ENCODE measurements at regions not wholly inside any gene's neighbourhood (a gene's known extent, or its start where the extent isn't known, plus 50 kb on each side); places are given as distances from the start of the nearest gene placed in this dataset.
"Not testable (repeated sequence)": the region's sequence is repeated elsewhere in the genome, so short reads cannot be mapped to it uniquely, and the experiment has no call there.

DNA sequence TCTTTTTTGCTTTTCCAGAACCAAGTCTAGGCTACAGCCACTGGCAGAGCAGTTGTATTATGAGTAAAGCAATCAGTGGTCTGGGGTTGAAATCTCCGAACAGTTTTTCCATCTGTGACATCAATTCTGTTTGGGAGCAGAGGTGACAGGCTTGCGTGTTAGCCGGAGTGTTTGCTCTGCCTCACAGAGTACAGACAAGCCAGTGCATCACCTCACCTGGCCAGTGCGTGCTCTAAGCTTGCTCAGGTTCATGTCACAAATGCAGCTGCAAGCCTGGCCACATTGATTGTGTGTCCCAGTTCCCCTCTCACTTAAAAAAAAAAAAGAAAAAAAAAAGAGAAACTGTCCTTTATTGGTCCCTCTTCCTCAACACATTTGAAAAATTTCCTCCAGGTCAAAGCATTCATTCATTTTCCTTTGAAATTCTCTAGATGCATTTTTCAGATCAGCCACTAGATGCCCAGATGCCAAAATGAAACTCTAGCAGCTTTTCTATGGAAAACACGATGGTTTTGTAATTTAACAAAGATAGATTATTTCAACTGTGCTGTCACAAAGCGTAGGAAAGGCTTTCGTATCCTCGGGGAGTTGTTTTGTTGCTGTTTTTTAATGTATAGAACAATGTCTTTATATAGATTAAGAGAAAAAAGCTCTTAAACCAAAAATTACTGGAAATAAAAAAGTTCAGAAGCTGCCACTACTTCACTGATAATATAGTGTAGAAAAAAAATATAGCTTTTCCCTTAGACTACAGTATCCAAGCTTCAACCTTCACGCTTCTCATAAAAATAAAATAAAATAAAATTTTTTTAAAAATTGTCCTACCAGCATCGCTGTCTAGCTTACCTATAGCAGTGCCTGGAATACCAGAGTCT is 585.5 kb downstream of the TLE1 start:
- DNase-seq, result no peak

DNA sequence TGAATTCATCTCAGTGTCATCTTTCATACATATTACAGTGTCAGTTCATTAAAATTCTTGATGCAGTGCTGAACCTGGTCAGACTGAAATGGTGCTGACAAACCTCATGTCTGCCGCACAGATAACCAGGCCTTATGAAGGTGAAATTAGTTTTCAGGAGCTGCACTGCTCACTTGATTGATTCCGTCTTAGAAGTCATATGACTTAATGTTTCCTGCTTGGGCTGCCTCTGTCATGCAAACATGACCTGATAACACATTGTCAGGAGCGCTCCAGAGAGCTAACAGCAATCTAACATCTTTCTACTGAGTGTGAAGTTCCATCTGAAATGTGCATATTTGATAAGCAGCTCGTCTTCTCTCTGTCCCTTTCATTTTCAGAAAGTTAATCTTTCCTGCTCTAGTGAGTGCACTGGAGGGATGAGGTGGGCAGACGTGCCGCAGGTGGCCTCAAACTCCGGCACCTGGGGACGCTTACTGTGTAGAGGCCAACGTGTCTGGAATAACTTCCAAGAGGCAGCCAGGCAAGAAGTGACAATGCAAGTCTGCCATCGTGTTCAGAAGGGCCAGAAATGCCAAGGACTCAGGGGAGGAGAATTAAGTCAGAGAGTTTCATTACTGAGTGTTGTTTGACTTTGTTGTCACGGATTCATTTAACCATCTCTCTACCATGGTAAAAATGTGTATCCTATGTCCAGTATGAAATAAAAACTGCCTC is 592.1 kb downstream of the TLE1 start:
- no peak for DNase-seq

DNA sequence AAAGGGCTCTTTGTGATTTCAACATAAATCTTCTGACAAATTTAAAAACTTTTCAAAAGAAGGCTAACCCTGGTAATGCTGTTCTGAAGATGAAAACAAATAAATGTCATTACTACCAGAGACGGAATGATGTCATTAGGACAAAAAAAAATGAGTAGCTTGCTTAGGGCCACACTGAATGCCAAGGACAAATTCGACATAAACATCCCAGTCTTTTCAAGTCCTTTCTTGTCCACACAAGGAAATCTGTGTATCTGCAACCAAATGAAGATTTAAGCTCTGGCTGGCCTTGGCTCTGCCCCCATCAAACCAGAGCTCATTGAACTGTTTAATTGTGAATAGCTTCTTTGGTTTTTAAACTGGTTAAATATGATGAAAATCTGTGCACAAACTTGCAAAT is 592.7 kb downstream of the TLE1 start:
- DNase-seq, result no peak

DNA sequence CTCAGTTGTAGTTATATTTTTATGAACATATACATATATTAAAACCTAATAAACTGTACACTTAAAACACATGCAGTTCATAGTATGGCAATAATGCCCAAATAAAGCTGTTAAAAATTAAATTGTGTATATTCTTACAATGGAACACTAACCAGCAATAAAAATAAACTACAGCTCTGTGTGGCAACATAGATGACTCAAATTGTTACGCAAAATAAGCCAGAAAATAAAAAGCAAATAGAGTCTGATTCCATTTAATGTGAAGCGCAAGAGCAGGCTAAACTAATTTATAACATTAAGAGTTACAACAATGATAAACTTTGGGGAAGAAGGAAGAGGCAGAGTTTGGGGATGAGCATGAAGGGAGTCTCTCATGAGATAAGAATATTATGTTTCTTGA is 597.3 kb downstream of the TLE1 start:
- DNase-seq, result no peak

DNA sequence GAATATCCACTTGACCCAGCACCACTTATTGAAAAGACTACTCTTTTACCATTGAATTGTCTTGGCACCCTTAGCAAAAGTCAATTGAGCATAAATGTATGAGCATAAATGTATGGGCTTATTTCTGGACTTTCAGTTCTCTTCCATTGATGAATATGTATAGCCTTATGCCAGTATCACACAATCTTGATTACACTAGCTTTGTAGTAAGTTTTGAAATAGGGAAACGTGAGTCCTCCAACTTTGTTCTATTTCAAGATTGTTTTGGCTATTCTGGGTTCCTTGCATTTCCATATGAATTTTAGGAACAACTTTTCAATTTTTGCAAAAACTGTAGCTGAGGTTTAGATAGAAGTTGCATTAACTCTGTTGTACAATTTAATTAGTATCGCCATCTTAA is 601.0 kb downstream of the TLE1 start:
- DNase-seq, result no peak

DNA sequence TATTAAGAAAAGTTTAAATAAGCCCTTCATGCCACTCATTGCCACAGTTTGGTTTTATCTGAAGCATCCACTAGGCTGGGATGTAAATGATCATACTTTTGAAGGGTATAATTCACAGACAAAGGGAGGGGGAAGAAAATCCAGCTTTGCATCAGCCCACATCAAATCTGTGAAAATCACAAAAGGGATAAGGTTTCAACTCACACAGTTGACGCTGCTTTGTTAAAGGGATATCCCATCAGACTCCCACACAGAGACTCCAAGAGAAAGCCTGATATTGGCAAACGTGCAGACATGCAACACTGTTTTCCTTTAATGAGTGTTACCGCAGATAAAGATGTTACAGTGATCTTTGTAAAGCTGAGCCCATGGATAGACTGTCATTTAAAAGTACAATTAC is 602.9 kb downstream of the TLE1 start:
- DNase-seq, result no peak

DNA sequence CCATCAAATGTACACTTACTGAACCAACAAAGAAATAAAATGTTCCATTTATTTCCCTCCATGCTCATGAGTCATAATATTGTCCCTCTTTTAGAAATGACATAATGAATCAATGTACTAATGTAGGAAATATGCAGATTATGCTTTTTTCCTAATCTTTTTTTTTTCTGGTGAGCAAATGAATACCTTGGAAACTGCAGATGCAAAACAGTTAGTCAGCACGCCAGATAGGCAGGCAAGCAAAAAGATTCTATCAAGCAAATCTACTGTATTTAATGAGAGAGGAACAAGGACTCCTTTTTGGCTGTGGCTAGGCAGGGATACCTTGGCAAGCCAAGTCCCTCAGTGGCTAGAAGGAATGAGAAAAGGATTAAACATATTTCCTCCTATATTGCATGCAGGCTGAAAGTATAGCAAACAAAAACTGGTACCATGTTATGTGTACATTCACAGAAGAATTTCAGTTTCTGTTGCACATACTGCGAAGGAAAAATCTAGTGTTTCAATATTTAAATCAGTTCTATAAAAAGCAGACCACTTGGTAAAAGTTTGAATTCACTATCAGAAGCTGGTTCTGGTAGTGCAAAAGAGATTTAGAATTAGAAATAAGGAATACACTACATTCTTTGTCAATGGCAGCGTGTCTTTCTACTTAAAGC is 605.4 kb downstream of the TLE1 start:
- DNase-seq, result no peak

DNA sequence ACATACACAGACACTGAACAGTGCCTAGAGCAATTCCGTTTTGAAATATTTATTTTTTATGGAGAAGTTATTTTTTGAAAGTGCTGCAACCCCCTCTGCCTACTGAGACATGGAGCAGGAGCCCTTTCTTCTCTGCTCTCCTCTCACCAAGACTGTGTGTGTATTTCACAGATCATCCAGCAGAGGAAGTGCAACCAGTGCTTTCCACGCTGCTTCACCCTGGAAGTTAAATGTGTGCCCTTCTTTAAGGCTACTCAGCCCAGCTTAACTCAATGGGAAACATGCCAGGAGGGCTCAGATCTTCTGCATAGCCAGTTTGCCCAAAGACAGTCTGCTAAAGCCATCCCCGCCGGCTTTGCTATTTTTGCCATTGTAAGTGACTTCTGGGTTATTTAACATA is 606.3 kb downstream of the TLE1 start:
- no peak for DNase-seq

DNA sequence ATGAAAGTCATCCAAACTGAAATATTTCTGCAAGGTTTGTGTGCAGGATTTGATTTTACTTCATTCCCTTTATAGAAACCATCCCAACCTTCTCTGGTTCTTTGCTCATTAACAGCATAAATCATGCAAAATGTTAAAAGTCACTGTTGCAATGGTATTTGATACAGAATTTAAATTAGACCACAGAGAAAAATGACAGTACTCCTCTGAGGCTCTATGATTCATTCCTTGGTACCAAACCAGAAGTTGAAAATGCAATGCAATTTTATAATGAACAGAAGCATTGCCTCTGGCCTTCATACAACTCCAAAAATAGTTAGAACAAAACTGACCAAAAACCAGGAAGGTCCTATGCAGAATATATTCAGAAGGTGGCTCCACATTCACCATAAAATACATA is 607.1 kb downstream of the TLE1 start:
- no peak for DNase-seq

DNA sequence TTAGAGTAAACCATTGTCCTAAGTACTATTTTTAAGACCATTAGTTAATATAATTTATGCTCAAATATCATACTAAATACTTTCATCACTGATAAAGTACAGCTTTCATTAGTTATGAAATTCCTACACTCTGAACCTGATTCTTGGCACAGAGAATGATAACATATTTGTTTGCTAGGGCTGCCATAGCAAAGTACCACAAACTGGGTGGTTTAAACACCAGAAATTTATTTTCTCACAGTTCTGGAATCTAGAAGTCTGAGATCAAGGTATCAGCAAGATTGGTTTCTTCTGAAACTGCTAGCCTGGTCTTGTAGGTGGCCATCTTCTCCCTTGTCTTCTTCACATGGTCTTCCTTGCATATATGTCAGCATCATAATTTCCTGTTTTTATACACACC is 608.4 kb downstream of the TLE1 start:
- DNase-seq, result no peak

DNA sequence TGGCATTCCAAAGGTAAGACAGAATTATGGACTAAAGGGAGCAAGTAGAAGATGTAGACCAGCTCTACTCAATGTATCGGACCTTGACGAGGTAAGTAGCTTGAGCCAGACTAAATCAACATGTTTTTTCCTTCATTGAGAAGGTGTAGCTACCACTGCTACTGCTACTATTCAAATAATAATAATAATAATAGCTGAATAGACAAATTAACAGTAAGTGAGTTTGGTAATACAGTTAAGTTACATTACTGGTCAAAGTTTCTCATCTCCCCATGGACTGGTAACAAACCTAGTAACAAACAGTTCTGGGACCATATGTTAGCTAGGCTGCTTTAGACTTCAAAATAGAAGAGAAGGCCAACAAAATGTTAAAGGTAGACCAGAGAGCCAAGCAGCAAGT is 609.2 kb downstream of the TLE1 start:
- DNase-seq, result no peak

DNA sequence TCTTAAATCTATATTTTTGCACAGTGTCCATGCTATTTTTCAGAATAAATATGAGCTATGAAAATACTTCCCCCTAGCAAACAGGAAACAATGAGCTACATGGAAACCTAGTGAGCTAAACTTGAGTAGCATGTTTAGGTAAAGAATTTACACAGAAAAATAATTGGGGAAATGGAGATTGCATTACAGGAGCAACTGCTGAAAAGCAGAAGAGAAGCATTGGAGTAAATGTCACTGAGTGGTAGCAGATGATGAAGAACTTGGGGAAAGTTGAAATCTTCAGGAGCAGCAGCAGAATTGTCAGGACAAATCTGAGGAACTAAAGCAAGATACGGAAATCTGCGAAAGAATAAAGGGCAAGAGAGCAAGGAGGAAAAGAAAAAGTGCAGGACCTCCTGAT is 610.3 kb downstream of the TLE1 start:
- no peak for DNase-seq

DNA sequence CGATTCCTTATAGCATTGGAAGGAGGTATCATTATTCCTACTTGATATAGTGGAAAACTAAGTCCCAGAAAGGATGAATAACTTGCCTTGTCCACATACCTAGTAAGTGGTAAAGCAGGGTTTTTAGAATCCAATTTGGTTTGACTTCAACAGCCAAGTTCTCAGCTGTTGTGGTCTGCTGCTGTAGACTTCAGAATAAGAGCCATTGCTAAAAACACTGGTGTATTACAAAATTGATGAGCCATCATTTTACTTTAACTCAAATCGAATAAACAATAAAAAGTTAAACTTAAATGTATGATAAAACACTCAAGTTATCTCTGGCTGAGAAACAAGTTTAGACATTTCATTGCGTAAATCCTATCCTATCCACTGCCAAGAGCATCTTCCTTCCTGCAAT is 610.8 kb downstream of the TLE1 start:
- DNase-seq, result no peak

DNA sequence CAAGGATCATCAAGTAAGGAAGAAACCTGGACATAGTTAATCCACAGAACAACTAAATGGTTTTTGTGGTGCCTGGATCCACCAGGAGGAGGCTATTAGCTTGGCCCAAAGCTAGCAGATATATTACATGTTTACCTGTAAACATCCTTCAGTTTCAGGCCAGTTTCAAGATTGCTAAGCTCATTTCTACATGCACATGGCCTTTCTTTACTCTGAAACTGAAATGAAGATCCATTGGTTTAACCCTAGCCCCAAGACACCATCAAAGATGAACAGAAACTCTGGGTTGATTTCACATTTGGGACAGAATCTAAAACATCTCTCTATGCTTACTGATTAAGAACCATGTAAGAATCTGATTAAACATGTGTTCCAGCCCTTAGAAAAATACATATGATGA is 611.8 kb downstream of the TLE1 start:
- no peak for DNase-seq

DNA sequence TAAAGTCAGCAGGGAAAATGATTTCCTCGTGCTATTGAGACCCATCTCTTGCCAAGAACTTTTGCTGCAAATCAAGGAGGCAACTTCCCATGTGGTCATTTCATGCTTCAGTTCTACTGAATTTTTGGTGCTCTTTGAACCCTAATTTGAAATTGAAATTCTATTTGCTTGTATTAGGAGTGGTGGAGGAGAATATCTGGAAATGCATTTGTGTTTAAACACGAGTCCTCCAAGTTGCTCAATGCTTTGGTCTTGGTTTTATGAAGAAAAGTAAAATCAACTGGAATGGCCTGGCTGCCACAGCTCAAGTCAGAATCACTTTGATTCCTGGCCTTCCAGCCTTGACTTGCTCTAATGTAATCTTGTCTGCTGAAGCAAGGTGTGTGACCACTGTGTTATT is 613.2 kb downstream of the TLE1 start:
- DNase-seq, result no peak

DNA sequence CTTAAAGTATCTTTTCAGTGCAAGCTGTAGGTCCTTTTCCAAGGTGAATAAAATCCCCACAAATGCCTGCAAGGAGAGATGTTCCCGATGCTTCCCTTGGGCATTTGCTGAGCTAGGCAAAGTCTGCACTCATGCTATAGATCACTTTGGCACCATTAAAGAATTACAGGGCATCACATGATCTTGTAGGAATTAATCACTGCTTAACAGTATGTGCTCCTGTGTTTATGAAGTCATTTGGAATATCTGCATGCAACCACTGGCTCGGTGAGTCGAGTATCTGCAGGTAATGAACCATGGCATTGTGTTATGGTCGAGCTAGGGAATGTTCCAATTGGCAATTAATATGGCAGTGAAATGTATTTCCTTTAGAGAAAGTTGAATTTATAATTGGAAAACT is 615.1 kb downstream of the TLE1 start:
- DNase-seq, result no peak

DNA sequence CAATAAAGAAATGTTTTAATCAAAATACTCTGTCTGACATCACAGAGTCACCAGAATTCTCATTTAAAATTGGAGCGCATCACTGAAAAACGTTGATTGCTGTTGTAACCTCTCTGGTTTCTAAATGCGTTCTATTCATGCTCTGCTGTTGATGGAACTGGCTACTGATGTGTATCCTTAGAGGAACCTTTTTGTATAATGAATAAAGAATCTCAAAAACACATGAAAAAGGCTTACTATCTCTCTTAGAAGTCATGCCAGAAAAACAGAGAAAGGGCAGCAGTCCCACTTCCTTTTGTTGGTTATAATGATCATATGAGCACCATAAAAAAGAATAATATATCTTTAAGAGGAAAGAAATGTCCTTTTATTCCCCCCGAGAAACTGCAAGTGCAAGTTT is 615.5 kb downstream of the TLE1 start:
- no peak for DNase-seq

DNA sequence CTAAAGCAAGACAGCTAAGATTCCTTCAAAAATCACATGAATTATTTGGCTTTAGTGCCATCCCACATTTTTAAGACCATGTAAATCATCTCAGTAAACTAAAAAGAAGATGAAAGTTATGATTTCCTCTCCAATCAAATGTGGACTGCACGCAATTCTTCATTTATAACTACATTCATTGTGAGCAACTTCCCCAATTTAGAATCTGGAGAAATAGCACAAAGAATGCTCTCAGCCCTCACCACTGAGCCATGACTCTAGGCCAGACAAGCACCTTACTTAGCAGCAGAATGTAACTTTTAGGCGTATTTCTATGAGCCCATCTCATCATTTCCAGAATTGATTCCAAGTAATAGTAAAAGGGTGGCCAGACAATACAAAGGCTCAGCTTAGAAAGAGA is 616.6 kb downstream of the TLE1 start:
- DNase-seq, result no peak

DNA sequence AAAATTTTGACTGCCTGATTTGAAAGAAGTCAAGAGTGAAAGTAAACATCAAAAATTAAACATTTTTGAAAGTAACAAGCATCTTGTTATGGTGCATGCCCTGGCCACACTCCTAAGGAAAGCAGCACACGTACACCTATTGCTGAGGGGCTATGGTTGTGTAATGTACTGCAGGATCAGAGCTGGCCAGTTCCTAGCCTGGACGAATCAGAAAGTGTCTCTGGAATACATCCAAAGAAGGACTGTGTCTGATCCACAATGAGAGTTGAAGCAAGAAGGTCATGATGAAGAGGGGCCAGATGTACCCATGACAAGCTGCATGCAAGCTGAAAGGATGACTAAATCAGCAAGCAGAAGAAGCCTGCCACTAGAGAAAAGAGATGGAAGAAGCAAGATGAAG is 618.2 kb downstream of the TLE1 start:
- DNase-seq, result no peak

DNA sequence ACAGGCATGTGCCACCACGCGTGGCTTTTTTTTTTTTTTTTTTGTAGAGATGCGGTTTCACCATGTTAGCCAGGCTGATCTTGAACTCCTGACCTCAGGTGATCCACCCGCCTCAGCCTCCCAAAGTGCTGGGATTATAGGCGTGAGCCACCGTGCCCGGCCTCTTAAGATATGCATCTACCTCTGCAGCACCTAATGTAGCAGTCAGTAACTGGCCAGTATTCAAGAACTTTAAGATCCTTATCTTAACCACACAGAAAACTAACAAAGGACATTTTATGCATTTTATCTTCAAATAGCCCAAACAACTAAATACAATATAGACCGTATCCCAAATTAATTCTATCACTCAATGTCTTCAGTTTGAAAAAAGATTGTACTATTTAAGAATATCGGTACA is 618.7 kb downstream of the TLE1 start:
- DNase-seq, result no peak

DNA sequence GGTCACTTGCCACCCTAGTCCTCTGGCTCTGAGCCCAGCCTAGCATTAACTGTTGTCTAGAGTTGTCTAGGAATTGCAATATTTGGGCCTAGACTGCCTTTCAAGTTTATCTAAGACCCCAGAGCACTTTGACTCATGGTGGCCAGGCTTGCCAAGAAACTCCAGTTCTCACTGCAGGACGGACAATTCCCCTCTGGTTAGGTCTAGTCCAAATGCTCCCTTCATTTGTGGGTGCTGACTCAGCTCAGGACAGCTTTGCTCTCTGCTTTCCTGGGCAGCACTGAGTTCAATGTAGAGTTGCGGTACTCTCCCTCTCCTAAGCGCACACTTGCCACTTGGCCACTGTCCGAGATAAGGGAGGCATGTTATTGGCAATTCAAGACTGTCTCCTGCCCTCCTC is 619.4 kb downstream of the TLE1 start:
- no peak for DNase-seq

DNA sequence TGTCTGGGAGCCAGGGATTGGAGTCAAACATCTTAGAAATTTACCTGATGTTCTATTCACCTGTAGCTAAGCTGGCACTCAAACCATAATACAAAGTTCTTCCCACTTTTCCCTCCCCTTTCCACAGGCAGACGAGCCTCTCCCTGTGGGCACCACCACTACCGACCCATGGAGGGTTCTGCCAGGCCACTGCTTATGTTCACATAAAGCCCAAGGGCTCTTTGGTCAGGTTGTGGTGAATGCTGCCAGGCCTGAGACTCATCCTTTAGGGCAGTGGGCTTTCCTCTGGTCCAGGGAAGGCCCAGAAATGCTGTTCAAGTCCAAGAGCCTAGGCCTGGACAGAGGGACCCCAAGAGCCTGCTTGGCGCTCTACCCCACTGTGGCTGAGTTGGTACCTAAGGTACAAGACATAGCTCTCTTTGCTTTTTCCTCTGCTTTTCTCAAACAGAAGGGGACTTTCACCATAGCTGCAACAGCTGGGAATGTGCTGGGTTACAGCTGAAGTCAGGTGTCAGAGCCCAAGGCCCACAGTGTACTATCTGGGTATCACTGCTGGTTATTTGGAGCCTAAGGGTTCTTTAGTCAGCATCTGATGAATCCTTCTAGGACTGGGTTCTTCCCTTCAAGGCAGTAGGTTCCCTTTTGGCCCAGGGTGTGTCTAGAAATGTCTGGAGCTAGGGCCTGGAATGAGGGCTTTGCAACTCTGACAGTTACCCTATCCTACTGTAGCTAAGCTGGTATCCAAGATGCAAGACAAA is 620.1 kb downstream of the TLE1 start:
- no peak for DNase-seq

DNA sequence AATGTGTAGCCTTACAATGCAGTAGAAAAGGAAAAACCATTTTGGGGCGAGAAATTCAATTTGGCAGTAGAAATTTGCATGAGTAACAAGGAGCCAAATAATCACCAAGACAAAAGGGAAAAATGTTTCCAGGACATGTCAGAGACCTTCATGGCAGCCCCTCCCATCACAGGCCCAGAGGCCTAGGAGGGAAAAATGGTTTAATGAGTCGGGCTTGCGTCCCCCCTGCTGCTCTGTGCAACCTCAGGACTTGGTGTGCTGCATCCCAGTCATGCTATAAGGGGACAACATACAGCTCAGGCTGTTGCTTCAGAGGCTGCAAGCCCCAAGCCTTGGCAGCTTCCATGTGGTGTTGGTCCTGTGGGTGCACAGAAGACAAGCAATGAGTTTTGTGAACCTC is 626.4 kb downstream of the TLE1 start:
- DNase-seq, result not testable (repeated sequence)

All from effector CD8-positive, alpha-beta T cell (primary cell).